ENCODE measurements at regions not wholly inside any gene's neighbourhood (a gene's known extent, or its start where the extent isn't known, plus 50 kb on each side); places are given as distances from the start of the nearest gene placed in this dataset.
"Not testable (repeated sequence)": the region's sequence is repeated elsewhere in the genome, so short reads cannot be mapped to it uniquely, and the experiment has no call there.

DNA sequence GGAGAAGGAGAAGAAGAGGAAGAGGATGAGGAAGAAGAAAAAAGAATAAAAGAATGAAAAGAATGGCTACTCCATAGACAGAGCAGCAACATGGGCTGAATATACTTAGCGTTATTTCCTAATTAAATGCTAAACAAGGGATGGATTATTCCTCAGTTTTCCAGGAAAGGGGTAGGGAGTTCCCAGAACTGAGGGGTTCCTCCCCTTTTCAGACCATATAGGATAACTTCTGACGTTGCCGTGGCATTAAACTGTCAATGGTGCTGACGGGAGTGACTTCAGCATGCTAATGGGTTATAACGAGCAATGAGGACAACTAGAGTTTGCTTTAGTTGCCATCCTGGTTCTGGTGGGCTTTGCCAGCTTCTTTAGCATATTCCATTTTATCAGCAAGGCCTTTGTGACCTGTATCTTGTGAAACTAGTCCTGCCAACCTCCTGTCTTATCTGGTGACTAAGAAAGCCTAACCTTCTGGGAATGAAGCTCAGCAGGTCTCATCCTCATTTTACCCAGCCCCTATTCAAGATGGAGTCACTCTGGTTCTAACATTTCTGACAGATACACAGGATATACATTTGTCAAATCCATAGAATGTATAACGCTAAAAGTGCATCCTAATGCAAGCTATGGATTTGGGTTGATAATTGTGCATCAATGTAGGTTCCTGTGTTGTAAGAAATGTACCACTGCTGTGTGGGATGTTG, 152.3 kb downstream of the MAIP1 start:
- H4K20me1 ChIP-seq (ENCODE audit: control insufficient read depth, insufficient read depth, low read depth, low read length): no peaks in the 10 kb centered on the region
- no peaks in the 10 kb centered on the region for H3K9me3 ChIP-seq (ENCODE audit: control insufficient read depth, insufficient read depth, low read length)

GRCh38 chr2:200109421-200109820, 154.0 kb downstream of the MAIP1 start:
- no peak overlapping the region for H3K27ac ChIP-seq (ENCODE audit: low read depth, low read length)
- H3K27me3 ChIP-seq (ENCODE audit: control insufficient read depth, low read length): no peaks in the 10 kb centered on the region
- no peaks in the 10 kb centered on the region for H3K36me3 ChIP-seq (ENCODE audit: control insufficient read depth, low read length)
- no peak overlapping the region for H3K4me2 ChIP-seq (ENCODE audit: low read length)
- H3F3A ChIP-seq (ENCODE audit: control insufficient read depth, insufficient read depth): no peaks in the 10 kb centered on the region
- H3K4me3 ChIP-seq (ENCODE audit: low read length): no peak overlapping the region
- no peaks in the 10 kb centered on the region for H3K9me2 ChIP-seq (replicated peaks; ENCODE audit: control insufficient read depth, low read length)
- H3K79me2 ChIP-seq (ENCODE audit: control insufficient read depth, low read length): no peaks in the 10 kb centered on the region
- TF ChIP-seq CTCF (IDR thresholded peaks at IDR 0.05; ENCODE audit: low read depth, low read length, poor library complexity, severe bottlenecking): no peak
- TF ChIP-seq EZH2phosphoT487 (IDR thresholded peaks at IDR 0.05; ENCODE audit: borderline replicate concordance, low read length): no peak
- H3K9me3 ChIP-seq (ENCODE audit: control insufficient read depth, insufficient read depth, low read length): no peaks in the 10 kb centered on the region
- no peaks in the 10 kb centered on the region for H3K4me1 ChIP-seq (ENCODE audit: control insufficient read depth, low read length)
- no peaks in the 10 kb centered on the region for H4K20me1 ChIP-seq (ENCODE audit: control insufficient read depth, insufficient read depth, low read depth, low read length)

More for the DNA sequence above, 152.3 kb downstream of the MAIP1 start:
- Histone ChIP-seq H3K4me1 (ENCODE audit: control insufficient read depth, low read length) (no peaks in the 10 kb centered on the region), H3K79me2 (ENCODE audit: control insufficient read depth, low read length) (no peaks in the 10 kb centered on the region), H3K27ac (ENCODE audit: low read depth, low read length) (no peak overlapping the region), H3K4me3 (ENCODE audit: low read length) (no peak overlapping the region), H3K36me3 (ENCODE audit: control insufficient read depth, low read length) (no peaks in the 10 kb centered on the region), H3K27me3 (ENCODE audit: control insufficient read depth, low read length) (no peaks in the 10 kb centered on the region), H3K4me2 (ENCODE audit: low read length) (no peak overlapping the region), H3K9me2 (replicated peaks; ENCODE audit: control insufficient read depth, low read length) (no peaks in the 10 kb centered on the region), H3F3A (ENCODE audit: control insufficient read depth, insufficient read depth) (no peaks in the 10 kb centered on the region)
- TF ChIP-seq EZH2phosphoT487 (IDR thresholded peaks at IDR 0.05; ENCODE audit: borderline replicate concordance, low read length) (no peak), CTCF (IDR thresholded peaks at IDR 0.05; ENCODE audit: low read depth, low read length, poor library complexity, severe bottlenecking) (no peak)

DNA sequence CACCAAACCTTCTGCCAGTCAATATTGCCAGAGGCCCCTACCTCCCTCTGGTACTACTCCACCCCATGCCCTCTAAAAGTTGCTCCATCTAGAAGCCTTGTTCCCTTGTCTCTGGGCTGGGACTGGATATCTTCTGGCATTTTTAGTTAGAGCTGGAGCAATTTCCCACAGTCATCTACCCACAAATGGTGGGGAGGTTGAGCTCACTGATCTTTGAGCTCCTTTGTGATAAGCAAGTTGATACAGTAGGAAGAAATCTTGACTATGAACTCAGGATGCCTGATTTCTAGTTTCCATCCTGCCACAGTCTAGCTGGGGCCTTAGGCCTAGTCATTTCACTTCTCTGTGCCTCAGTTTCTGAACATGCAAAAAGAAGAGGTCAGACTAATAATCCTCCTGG, 155.0 kb downstream of the MAIP1 start:
- Histone ChIP-seq H3K27ac (ENCODE audit: low read depth, low read length) (no peak overlapping the region), H3K4me2 (ENCODE audit: low read length) (no peak overlapping the region), H3K4me1 (ENCODE audit: control insufficient read depth, low read length) (no peaks in the 10 kb centered on the region), H3K27me3 (ENCODE audit: control insufficient read depth, low read length) (no peaks in the 10 kb centered on the region), H3F3A (ENCODE audit: control insufficient read depth, insufficient read depth) (no peaks in the 10 kb centered on the region), H4K20me1 (ENCODE audit: control insufficient read depth, insufficient read depth, low read depth, low read length) (no peaks in the 10 kb centered on the region), H3K79me2 (ENCODE audit: control insufficient read depth, low read length) (no peaks in the 10 kb centered on the region), H3K4me3 (ENCODE audit: low read length) (no peak overlapping the region), H3K9me3 (ENCODE audit: control insufficient read depth, insufficient read depth, low read length) (no peaks in the 10 kb centered on the region), H3K9me2 (replicated peaks; ENCODE audit: control insufficient read depth, low read length) (no peaks in the 10 kb centered on the region), H3K36me3 (ENCODE audit: control insufficient read depth, low read length) (no peaks in the 10 kb centered on the region)
- TF ChIP-seq CTCF (IDR thresholded peaks at IDR 0.05; ENCODE audit: low read depth, low read length, poor library complexity, severe bottlenecking) (no peak), EZH2phosphoT487 (IDR thresholded peaks at IDR 0.05; ENCODE audit: borderline replicate concordance, low read length) (no peak)

DNA sequence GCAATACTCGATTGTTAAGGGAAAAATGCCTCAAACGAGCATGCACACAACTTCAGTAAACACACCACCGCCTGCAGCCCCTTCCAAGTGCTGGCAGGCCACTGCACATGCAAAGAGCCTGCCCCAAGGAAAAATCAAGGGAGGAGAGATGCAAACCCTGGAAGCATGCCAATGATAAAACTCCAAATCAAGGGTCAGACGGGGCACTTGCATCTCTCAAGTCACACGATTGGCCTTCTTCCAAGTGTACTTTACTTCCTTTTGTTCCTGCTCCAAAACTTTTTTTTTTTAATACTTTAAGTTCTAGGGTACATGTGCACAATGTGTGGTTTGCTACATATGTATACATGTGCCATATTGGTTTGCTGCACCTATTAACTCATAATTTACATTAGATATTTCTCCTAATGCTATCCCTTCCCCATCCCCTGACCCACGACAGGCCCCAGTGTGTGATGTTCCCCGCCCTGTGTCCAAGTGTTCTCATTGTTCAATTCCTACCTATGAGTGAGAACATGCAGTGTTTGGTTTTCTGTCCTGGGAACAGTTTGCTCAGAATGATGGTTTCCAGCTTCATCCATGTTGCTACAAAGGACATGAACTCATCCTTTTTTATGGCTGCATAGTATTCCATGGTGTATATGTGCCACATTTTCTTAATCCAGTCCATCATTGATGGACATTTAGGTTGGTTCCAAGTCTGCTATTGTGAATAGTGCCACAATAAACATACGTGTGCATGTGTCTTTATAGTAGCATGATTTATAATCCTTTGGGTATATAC, 157.8 kb downstream of the MAIP1 start:
- not testable (repeated sequence) for H3F3A ChIP-seq (ENCODE audit: control insufficient read depth, insufficient read depth); H3K9me3 ChIP-seq (ENCODE audit: control insufficient read depth, insufficient read depth, low read length); H3K9me2 ChIP-seq (replicated peaks; ENCODE audit: control insufficient read depth, low read length); H3K4me2 ChIP-seq (ENCODE audit: low read length); H4K20me1 ChIP-seq (ENCODE audit: control insufficient read depth, insufficient read depth, low read depth, low read length); H3K79me2 ChIP-seq (ENCODE audit: control insufficient read depth, low read length); H3K27ac ChIP-seq (ENCODE audit: low read depth, low read length); H3K4me3 ChIP-seq (ENCODE audit: low read length); H3K4me1 ChIP-seq (ENCODE audit: control insufficient read depth, low read length); H3K27me3 ChIP-seq (ENCODE audit: control insufficient read depth, low read length); H3K36me3 ChIP-seq (ENCODE audit: control insufficient read depth, low read length)

Measured in DOHH2 (cell line).